GM23338 (cell line): ENCODE measurements at regions not wholly inside any gene's neighbourhood (a gene's known extent, or its start where the extent isn't known, plus 50 kb on each side); places are given as distances from the start of the nearest gene placed in this dataset.
"Not testable (repeated sequence)": the region's sequence is repeated elsewhere in the genome, so short reads cannot be mapped to it uniquely, and the experiment has no call there.

Experiments
- ATAC-seq: fragments of 200-7000 bp; cut with Tn5 transposase; 3 replicates; pipeline ENCODE4 v1.9.1; 2020
- DNase-seq: peaks from one replicate; pipeline ENCODE4 v3.0.0-alpha.2; 2015; ENCODE audit warnings: low spot score
- H2AFZ ChIP-seq: fragments of 200-600 bp; sonication (generic); 2 replicates; pipeline ENCODE4 v1.8.0; 2016; ENCODE audit warnings: antibody characterized with exemption, mild to moderate bottlenecking, moderate library complexity
- H3F3A ChIP-seq: fragments of 200-600 bp; sonication (generic); replicated peaks from 2 replicates; pipeline ENCODE4 v1.8.0; 2017; ENCODE audit warnings: antibody characterized with exemption, mixed run types, low read depth
- H3K27ac ChIP-seq: fragments of 200-600 bp; sonication (generic); 2 replicates; pipeline ENCODE4 v1.6.1; 2016; ENCODE audit warnings: low read depth
- H3K27me3 ChIP-seq: fragments of 200-600 bp; sonication (generic); 2 replicates; pipeline ENCODE4 v1.8.0; 2016; ENCODE audit warnings: mild to moderate bottlenecking, mixed run types, moderate library complexity; ENCODE audit not compliant: insufficient read depth
- H3K36me3 ChIP-seq: fragments of 200-600 bp; sonication (generic); 2 replicates; pipeline ENCODE4 v1.8.0; 2016; ENCODE audit warnings: mild to moderate bottlenecking; ENCODE audit not compliant: insufficient read depth
- H3K4me1 ChIP-seq: fragments of 200-600 bp; sonication (generic); 2 replicates; pipeline ENCODE4 v1.8.0; 2016; ENCODE audit warnings: mild to moderate bottlenecking, moderate library complexity; ENCODE audit not compliant: insufficient read depth
- H3K4me2 ChIP-seq: fragments of 200-600 bp; sonication (generic); 2 replicates; pipeline ENCODE4 v1.7.1; 2017; ENCODE audit warnings: mixed run types
- H3K4me3 ChIP-seq: fragments of 200-600 bp; sonication (generic); 2 replicates; pipeline ENCODE4 v1.6.1; 2016; ENCODE audit warnings: mixed run types
- H3K79me2 ChIP-seq: fragments of 200-600 bp; sonication (generic); replicated peaks from 2 replicates; pipeline ENCODE4 v1.8.0; 2017; ENCODE audit warnings: mild to moderate bottlenecking; ENCODE audit not compliant: insufficient read depth
- H3K9me2 ChIP-seq: fragments of 200-600 bp; sonication (generic); 2 replicates; pipeline ENCODE4 v1.8.0; 2017; ENCODE audit not compliant: insufficient read depth
- H4K20me1 ChIP-seq: fragments of 200-600 bp; sonication (generic); replicated peaks from 2 replicates; pipeline ENCODE4 v1.8.0; 2017; ENCODE audit warnings: mild to moderate bottlenecking; ENCODE audit not compliant: insufficient read depth
- H3K27ac Mint-ChIP-seq: 2 replicates; pipeline ENCODE4 v1.8.0; 2020; ENCODE audit warnings: inconsistent platforms, mild to moderate bottlenecking, moderate library complexity, mixed read lengths
- H3K27me3 Mint-ChIP-seq: 3 replicates; pipeline ENCODE4 v1.8.0; 2022; ENCODE audit warnings: low read depth, mild to moderate bottlenecking, moderate library complexity, mixed read lengths, inconsistent platforms; ENCODE audit not compliant: insufficient read depth, poor library complexity
- H3K36me3 Mint-ChIP-seq: 3 replicates; pipeline ENCODE4 v1.8.0; 2021; ENCODE audit warnings: low read depth, mild to moderate bottlenecking, inconsistent platforms, moderate library complexity, mixed read lengths
- H3K4me1 Mint-ChIP-seq: 3 replicates; pipeline ENCODE4 v1.8.0; 2020; ENCODE audit warnings: mild to moderate bottlenecking, inconsistent platforms, mixed read lengths
- H3K4me3 Mint-ChIP-seq: 3 replicates; pipeline ENCODE4 v1.8.0; 2021; ENCODE audit warnings: moderate library complexity, mild to moderate bottlenecking, inconsistent platforms, mixed read lengths
- H3K9me3 Mint-ChIP-seq: 3 replicates; pipeline ENCODE4 v1.8.0; 2020; ENCODE audit warnings: moderate library complexity, mild to moderate bottlenecking, inconsistent platforms, mixed read lengths
- CREB1 ChIP-seq: fragments of 250-450 bp; sonication (Bioruptor Pico); IDR thresholded peaks from 2 replicates; pipeline ENCODE4 v1.5.0; 2020; ENCODE audit warnings: low read depth, mild to moderate bottlenecking, moderate library complexity
- EZH2 ChIP-seq: fragments of 200-600 bp; sonication (generic); IDR thresholded peaks from one replicate; pipeline ENCODE4 v1.8.0; 2017; ENCODE audit warnings: antibody characterized with exemption, mild to moderate bottlenecking, low read depth; ENCODE audit not compliant: unreplicated experiment
- EZH2phosphoT487 ChIP-seq: fragments of 200-600 bp; sonication (generic); IDR thresholded peaks from one replicate; pipeline ENCODE4 v1.8.1; 2018; ENCODE audit warnings: antibody characterized with exemption; ENCODE audit not compliant: unreplicated experiment
- JUNB ChIP-seq: IDR thresholded peaks from one replicate; pipeline ENCODE4 v1.6.1; 2016; ENCODE audit warnings: antibody characterized with exemption; ENCODE audit not compliant: unreplicated experiment
- POLR2AphosphoS5 ChIP-seq: IDR thresholded peaks from 2 replicates; pipeline ENCODE4 v1.6.1; 2016; ENCODE audit warnings: antibody characterized with exemption, low read depth
- STAT1 ChIP-seq: IDR thresholded peaks from one replicate; pipeline ENCODE4 v1.6.1; 2016; ENCODE audit warnings: antibody characterized with exemption; ENCODE audit not compliant: unreplicated experiment
- ZNF331 ChIP-seq: fragments of 250-450 bp; sonication (Bioruptor Pico); IDR thresholded peaks from 2 replicates; pipeline ENCODE4 v1.5.0; 2020; ENCODE audit warnings: low read depth, mild to moderate bottlenecking, moderate library complexity
- TF ChIP-seq, protein P1 (sequence below), 2 experiments: fragments of 200-600 bp in 1 of 2; sonication (generic) in 1 of 2; conservative IDR thresholded peaks; 2 replicates each; pipeline versions ENCODE4 v1.5.1 to v1.6.1; 2016 to 2017; ENCODE audit warnings: antibody characterized with exemption in 2 of 2, low read depth in 2 of 2, mild to moderate bottlenecking in 2 of 2, moderate library complexity in 1 of 2
- TF ChIP-seq, protein P2 (sequence below): IDR thresholded peaks from one replicate; pipeline ENCODE4 v1.6.1; 2018; ENCODE audit warnings: antibody characterized with exemption; ENCODE audit not compliant: unreplicated experiment
- TF ChIP-seq, protein P3 (sequence below): IDR thresholded peaks from 2 replicates; pipeline ENCODE4 v1.6.1; 2016; ENCODE audit warnings: antibody characterized with exemption

DNA sequence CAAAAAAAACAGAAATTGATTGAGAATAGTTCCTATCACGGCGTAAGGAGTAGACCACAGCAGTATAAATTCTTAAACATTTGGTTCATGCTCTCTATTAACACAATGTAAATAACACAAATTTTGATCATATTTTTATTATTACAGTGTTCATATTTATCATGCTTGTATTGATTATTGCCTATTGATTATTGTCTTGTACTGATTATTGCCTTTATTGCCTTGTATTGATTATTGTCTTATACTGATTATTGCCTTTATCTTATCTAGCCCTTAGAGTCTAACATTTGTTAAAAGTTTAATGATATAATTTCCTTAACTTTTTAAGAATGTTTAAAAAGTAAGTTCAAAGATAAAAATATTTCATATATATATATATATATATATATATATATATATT lies 460.7 kb downstream of the KCNT2 start:
- Histone ChIP-seq H3F3A (no peaks in the 10 kb centered on the region), H3K4me1 (0 out of 2 replicates have a peak, but pooled peaks cover 3% of the 10 kb centered on the region), H3K4me3 (no peak overlapping the region), H4K20me1 (no peaks in the 10 kb centered on the region), H3K79me2 (no peaks in the 10 kb centered on the region), H3K4me2 (no peak overlapping the region), H3K27me3 (no peaks in the 10 kb centered on the region), H3K36me3 (no peaks in the 10 kb centered on the region), H2AFZ (no peak overlapping the region), H3K27ac (no peak overlapping the region), H3K9me2 (no peaks in the 10 kb centered on the region)
- Mint-ChIP-seq H3K27ac (no peak overlapping the region), H3K27me3 (no peaks in the 10 kb centered on the region), H3K4me1 (peaks cover 13% of the 10 kb centered on the region; the same call in 2 of the 3 replicates), H3K9me3 (no peaks in the 10 kb centered on the region), H3K4me3 (no peak overlapping the region), H3K36me3 (no peaks in the 10 kb centered on the region)
- DNase-seq (no peak), ATAC-seq (no peak)
- TF ChIP-seq, protein P1, sequence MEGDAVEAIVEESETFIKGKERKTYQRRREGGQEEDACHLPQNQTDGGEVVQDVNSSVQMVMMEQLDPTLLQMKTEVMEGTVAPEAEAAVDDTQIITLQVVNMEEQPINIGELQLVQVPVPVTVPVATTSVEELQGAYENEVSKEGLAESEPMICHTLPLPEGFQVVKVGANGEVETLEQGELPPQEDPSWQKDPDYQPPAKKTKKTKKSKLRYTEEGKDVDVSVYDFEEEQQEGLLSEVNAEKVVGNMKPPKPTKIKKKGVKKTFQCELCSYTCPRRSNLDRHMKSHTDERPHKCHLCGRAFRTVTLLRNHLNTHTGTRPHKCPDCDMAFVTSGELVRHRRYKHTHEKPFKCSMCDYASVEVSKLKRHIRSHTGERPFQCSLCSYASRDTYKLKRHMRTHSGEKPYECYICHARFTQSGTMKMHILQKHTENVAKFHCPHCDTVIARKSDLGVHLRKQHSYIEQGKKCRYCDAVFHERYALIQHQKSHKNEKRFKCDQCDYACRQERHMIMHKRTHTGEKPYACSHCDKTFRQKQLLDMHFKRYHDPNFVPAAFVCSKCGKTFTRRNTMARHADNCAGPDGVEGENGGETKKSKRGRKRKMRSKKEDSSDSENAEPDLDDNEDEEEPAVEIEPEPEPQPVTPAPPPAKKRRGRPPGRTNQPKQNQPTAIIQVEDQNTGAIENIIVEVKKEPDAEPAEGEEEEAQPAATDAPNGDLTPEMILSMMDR (conservative IDR thresholded peaks at IDR 0.05; ENCODE audit: low read depth in 2 of 2): no peak
- TF ChIP-seq, protein P2, sequence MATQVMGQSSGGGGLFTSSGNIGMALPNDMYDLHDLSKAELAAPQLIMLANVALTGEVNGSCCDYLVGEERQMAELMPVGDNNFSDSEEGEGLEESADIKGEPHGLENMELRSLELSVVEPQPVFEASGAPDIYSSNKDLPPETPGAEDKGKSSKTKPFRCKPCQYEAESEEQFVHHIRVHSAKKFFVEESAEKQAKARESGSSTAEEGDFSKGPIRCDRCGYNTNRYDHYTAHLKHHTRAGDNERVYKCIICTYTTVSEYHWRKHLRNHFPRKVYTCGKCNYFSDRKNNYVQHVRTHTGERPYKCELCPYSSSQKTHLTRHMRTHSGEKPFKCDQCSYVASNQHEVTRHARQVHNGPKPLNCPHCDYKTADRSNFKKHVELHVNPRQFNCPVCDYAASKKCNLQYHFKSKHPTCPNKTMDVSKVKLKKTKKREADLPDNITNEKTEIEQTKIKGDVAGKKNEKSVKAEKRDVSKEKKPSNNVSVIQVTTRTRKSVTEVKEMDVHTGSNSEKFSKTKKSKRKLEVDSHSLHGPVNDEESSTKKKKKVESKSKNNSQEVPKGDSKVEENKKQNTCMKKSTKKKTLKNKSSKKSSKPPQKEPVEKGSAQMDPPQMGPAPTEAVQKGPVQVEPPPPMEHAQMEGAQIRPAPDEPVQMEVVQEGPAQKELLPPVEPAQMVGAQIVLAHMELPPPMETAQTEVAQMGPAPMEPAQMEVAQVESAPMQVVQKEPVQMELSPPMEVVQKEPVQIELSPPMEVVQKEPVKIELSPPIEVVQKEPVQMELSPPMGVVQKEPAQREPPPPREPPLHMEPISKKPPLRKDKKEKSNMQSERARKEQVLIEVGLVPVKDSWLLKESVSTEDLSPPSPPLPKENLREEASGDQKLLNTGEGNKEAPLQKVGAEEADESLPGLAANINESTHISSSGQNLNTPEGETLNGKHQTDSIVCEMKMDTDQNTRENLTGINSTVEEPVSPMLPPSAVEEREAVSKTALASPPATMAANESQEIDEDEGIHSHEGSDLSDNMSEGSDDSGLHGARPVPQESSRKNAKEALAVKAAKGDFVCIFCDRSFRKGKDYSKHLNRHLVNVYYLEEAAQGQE: no peak
- TF ChIP-seq EZH2 (no peak), STAT1 (no peak), EZH2phosphoT487 (no peak), ZNF331 (CRISPR knock-in tag) (no peak), CREB1 (CRISPR knock-in tag) (no peak), JUNB (no peak), POLR2AphosphoS5 (no peak)
- TF ChIP-seq, protein P3, sequence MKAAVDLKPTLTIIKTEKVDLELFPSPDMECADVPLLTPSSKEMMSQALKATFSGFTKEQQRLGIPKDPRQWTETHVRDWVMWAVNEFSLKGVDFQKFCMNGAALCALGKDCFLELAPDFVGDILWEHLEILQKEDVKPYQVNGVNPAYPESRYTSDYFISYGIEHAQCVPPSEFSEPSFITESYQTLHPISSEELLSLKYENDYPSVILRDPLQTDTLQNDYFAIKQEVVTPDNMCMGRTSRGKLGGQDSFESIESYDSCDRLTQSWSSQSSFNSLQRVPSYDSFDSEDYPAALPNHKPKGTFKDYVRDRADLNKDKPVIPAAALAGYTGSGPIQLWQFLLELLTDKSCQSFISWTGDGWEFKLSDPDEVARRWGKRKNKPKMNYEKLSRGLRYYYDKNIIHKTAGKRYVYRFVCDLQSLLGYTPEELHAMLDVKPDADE: no peak

DNA sequence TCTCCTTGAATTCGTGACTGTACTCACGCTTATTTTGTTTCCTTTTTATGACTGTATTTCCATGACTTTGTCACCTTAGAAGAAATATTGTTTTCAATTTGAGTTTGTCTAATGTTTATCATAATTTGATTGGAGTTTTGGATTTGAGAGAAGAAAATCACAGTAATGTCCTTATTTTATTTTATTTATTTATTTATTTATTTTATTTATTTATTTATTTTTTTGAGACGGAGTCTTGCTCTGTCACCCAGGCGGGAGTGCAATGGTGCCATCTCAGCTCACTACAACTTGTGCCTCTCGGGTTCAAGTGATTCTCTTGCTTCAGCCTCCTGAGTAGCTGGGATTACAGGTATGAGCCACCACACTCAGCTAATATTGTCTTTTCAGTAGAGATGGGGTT lies 463.1 kb downstream of the KCNT2 start:
- H3K4me3 ChIP-seq, H3K4me3 Mint-ChIP-seq, H3K4me1 ChIP-seq, H3K27me3 ChIP-seq, H3K27me3 Mint-ChIP-seq, H3K79me2 ChIP-seq, H3K9me3 Mint-ChIP-seq, H3K36me3 ChIP-seq, H3K27ac Mint-ChIP-seq, H2AFZ ChIP-seq, H3F3A ChIP-seq, H3K27ac ChIP-seq, H3K9me2 ChIP-seq, ATAC-seq, H3K36me3 Mint-ChIP-seq, DNase-seq, H3K4me2 ChIP-seq, H4K20me1 ChIP-seq: not testable (repeated sequence)
- peaks cover 20% of the 10 kb centered on the region; the same call in 2 of the 3 replicates for H3K4me1 Mint-ChIP-seq
